SK-N-SH (cell line): ENCODE measurements at regions not wholly inside any gene's neighbourhood (a gene's known extent, or its start where the extent isn't known, plus 50 kb on each side); places are given as distances from the start of the nearest gene placed in this dataset.

Experiments
- CTCF ChIA-PET: fragments of 300-600, 350-600 bp; formaldehyde crosslinking; extraction: SDS; loops from one replicate; lab custom pipeline; 2021; lab: Yijun Ruan, JAX
- POLR2A ChIA-PET: fragments of 350-600 bp; sonication (Branson Sonifier 250); formaldehyde crosslinking; extraction: SDS; loops from one replicate; lab custom pipeline; 2020; ENCODE audit warnings: antibody characterized with exemption, inconsistent platforms; lab: Yijun Ruan, JAX
- DNase-seq: peaks from one replicate; pipeline ENCODE4 v3.0.0; 2012
- H2AFZ ChIP-seq: fragments of 200-600 bp; sonication (generic); 2 replicates; pipeline ENCODE4 v1.8.1; 2016; ENCODE audit warnings: antibody characterized with exemption, mild to moderate bottlenecking, low read depth
- H3F3A ChIP-seq: fragments of 200-600 bp; sonication (generic); replicated peaks from 2 replicates; pipeline ENCODE3; 2016; ENCODE audit warnings: antibody characterized with exemption, mild to moderate bottlenecking; ENCODE audit not compliant: insufficient read depth
- H3K27ac ChIP-seq, 2 experiments: fragments of 200-500 bp in 1 of 2; fragments of 200-600 bp in 1 of 2; sonication (Bioruptor generic) in 1 of 2; sonication (generic), shearing (Covaris generic) in 1 of 2; 2 replicates each; pipeline versions ENCODE4 v1.5.1 to v1.6.1; 2014 to 2016; ENCODE audit warnings: low read depth in 2 of 2, inconsistent platforms in 1 of 2, low read length in 1 of 2, mild to moderate bottlenecking in 1 of 2, mixed read lengths in 1 of 2
- H3K27me3 ChIP-seq: fragments of 200-600 bp; sonication (generic), shearing (Covaris generic); 2 replicates; pipeline ENCODE4 v1.6.1; 2016; ENCODE audit warnings: mixed run types; ENCODE audit not compliant: insufficient read depth
- H3K36me3 ChIP-seq, 2 experiments: fragments of 200-500 bp in 1 of 2; fragments of 200-600 bp in 1 of 2; sonication (Bioruptor generic) in 1 of 2; sonication (generic) in 1 of 2; replicated peaks in 1 of 2; 2 replicates each; pipeline versions ENCODE3 to v1.5.1; 2014 to 2016; ENCODE audit warnings: low read length in 1 of 2, mild to moderate bottlenecking in 1 of 2; ENCODE audit not compliant: insufficient read depth in 2 of 2, control insufficient read depth in 1 of 2
- H3K4me1 ChIP-seq, 2 experiments: fragments of 200-500 bp in 1 of 2; fragments of 200-600 bp in 1 of 2; sonication (Bioruptor generic) in 1 of 2; sonication (generic), shearing (Covaris generic) in 1 of 2; 2 replicates each; pipeline versions ENCODE4 v1.5.1 to v1.6.1; 2014 to 2016; ENCODE audit warnings: low read depth in 1 of 2, low read length in 1 of 2, mixed run types in 1 of 2; ENCODE audit not compliant: insufficient read depth in 2 of 2, control insufficient read depth in 1 of 2
- H3K4me2 ChIP-seq: fragments of 200-600 bp; sonication (generic), shearing (Covaris generic); 2 replicates; pipeline ENCODE4 v1.6.1; 2017; ENCODE audit warnings: mixed run types
- H3K4me3 ChIP-seq, 2 experiments: fragments of 200-500 bp in 1 of 2; fragments of 200-600 bp in 1 of 2; sonication (Bioruptor generic) in 1 of 2; sonication (generic), shearing (Covaris generic) in 1 of 2; 2 replicates each; pipeline versions ENCODE4 v1.5.1 to v1.8.1; 2014 to 2016; ENCODE audit warnings: low read depth in 2 of 2, inconsistent platforms in 1 of 2, low read length in 1 of 2, mild to moderate bottlenecking in 1 of 2, mixed read lengths in 1 of 2, moderate library complexity in 1 of 2
- H3K79me2 ChIP-seq: fragments of 200-600 bp; sonication (generic); 2 replicates; pipeline ENCODE4 v1.8.1; 2017; ENCODE audit warnings: mild to moderate bottlenecking; ENCODE audit not compliant: insufficient read depth
- H3K9ac ChIP-seq: fragments of 200-600 bp; sonication (generic); 2 replicates; pipeline ENCODE4 v1.6.1; 2017; ENCODE audit warnings: mixed run types
- H3K9me2 ChIP-seq: fragments of 200-600 bp; sonication (generic); 2 replicates; pipeline ENCODE4 v1.6.1; 2017; ENCODE audit warnings: mixed run types
- H3K9me3 ChIP-seq: fragments of 200-600 bp; sonication (generic); 2 replicates; pipeline ENCODE4 v1.6.1; 2017; ENCODE audit warnings: mixed run types, mild to moderate bottlenecking, moderate library complexity
- H4K20me1 ChIP-seq: fragments of 200-600 bp; sonication (generic); 2 replicates; pipeline ENCODE4 v1.6.1; 2017; ENCODE audit warnings: mild to moderate bottlenecking, mixed run types; ENCODE audit not compliant: insufficient read depth
- CTCF ChIP-seq: fragments of 200-600 bp; sonication (generic); IDR thresholded peaks from 2 replicates; pipeline ENCODE4 v1.6.1; 2017; ENCODE audit warnings: antibody characterized with exemption, mild to moderate bottlenecking, moderate library complexity
- ELF1 ChIP-seq: IDR thresholded peaks from 2 replicates; pipeline ENCODE4 v1.4.0; 2012
- EZH2phosphoT487 ChIP-seq: fragments of 200-600 bp; sonication (generic); IDR thresholded peaks from 2 replicates; pipeline ENCODE4 v1.6.1; 2017; ENCODE audit warnings: low read depth, mixed run types, mild to moderate bottlenecking, antibody characterized with exemption, moderate library complexity, borderline replicate concordance
- FOXJ3 ChIP-seq: sonication (generic); formaldehyde crosslinking; IDR thresholded peaks from 2 replicates; pipeline ENCODE4 v1.5.1; 2020; ENCODE audit warnings: mild to moderate bottlenecking, missing genetic modification reagents
- GATA2 ChIP-seq: sonication (generic); formaldehyde crosslinking; IDR thresholded peaks from 2 replicates; pipeline ENCODE4 v1.5.0; 2020; ENCODE audit warnings: mild to moderate bottlenecking, missing genetic modification reagents
- IRF3 ChIP-seq: fragments of 150-350 bp; IDR thresholded peaks from 2 replicates; pipeline ENCODE4 v1.6.1; 2016; ENCODE audit warnings: mild to moderate bottlenecking, low read depth, low read length
- MXI1 ChIP-seq: IDR thresholded peaks from 2 replicates; pipeline ENCODE4 v1.6.1; 2012; ENCODE audit warnings: mild to moderate bottlenecking, low read depth, low read length, improper control_type of control experiment
- RCOR1 ChIP-seq: fragments of 150-350 bp; IDR thresholded peaks from 2 replicates; pipeline ENCODE4 v1.6.1; 2017; ENCODE audit warnings: antibody characterized with exemption, low read length
- RFX5 ChIP-seq: IDR thresholded peaks from 2 replicates; pipeline ENCODE4 v1.6.1; 2012; ENCODE audit warnings: mild to moderate bottlenecking, improper control_type of control experiment, low read length
- SIN3A ChIP-seq: IDR thresholded peaks from 2 replicates; pipeline ENCODE4 v1.6.1; 2012; ENCODE audit warnings: low read depth, mild to moderate bottlenecking, low read length, moderate library complexity, borderline replicate concordance
- SMC3 ChIP-seq: IDR thresholded peaks from 2 replicates; pipeline ENCODE4 v1.6.1; 2012; ENCODE audit warnings: low read depth, low read length, improper control_type of control experiment
- TCF12 ChIP-seq: IDR thresholded peaks from 2 replicates; pipeline ENCODE4 v1.4.0; 2012
- USF2 ChIP-seq: fragments of 150-350 bp; IDR thresholded peaks from 2 replicates; pipeline ENCODE4 v1.6.1; 2017; ENCODE audit warnings: antibody characterized with exemption, low read length, low read depth, borderline replicate concordance
- YY1 ChIP-seq: IDR thresholded peaks from 2 replicates; pipeline ENCODE4 v1.4.0; 2012; ENCODE audit warnings: low read depth, mild to moderate bottlenecking
- ZBTB33 ChIP-seq: IDR thresholded peaks from 2 replicates; pipeline ENCODE4 v1.4.0; 2012; ENCODE audit warnings: low read depth, borderline replicate concordance

- no peak overlapping the region for H3K4me2 ChIP-seq
- no peak overlapping the region for H2AFZ ChIP-seq
- H3K27ac ChIP-seq, result no peak overlapping the region
- H4K20me1 ChIP-seq, result no peaks in the 10 kb centered on the region
- no peaks in the 10 kb centered on the region for H3K4me1 ChIP-seq
- H3K9me2 ChIP-seq, result no peaks in the 10 kb centered on the region
- H3K79me2 ChIP-seq, result no peaks in the 10 kb centered on the region
- no peak overlapping the region for H3K4me3 ChIP-seq
- TF ChIP-seq MXI1 (no peak), CTCF (no peak), FOXJ3 (CRISPR knock-in tag) (no peak), YY1 (no peak), RFX5 (no peak), EZH2phosphoT487 (no peak), SIN3A (no peak), ELF1 (no peak), TCF12 (no peak), ZBTB33 (no peak), SMC3 (no peak), RCOR1 (no peak), IRF3 (no peak), GATA2 (CRISPR knock-in tag) (no peak), USF2 (no peak)
- no peaks in the 10 kb centered on the region for H3K36me3 ChIP-seq
- no peaks in the 10 kb centered on the region for H3F3A ChIP-seq
- no peak overlapping the region for H3K9ac ChIP-seq
- POLR2A ChIA-PET, result no interaction called here
- CTCF ChIA-PET, result interaction anchor here (0.8 kb wide), 1 partner anchor 100 kb away, joined by 4 read pairs; no protein-coding TSS in a partner anchor
- no peaks in the 10 kb centered on the region for H3K9me3 ChIP-seq
- no peak for DNase-seq
- H3K27me3 ChIP-seq, result no peaks in the 10 kb centered on the region
Observed at GRCh38 chr1:182242641-182243040, 148.9 kb downstream of the GLUL start.
